K562 (cell line): ENCODE measurements at regions not wholly inside any gene's neighbourhood (a gene's known extent, or its start where the extent isn't known, plus 50 kb on each side); places are given as distances from the start of the nearest gene placed in this dataset.

Experiments used
- MEIS2 ChIP-seq: fragments of 450-650 bp; IDR thresholded peaks from 2 replicates; pipeline ENCODE4 v1.6.1; 2014; ENCODE audit warnings: mild to moderate bottlenecking; ENCODE audit not compliant: partially characterized antibody
- MGA ChIP-seq: fragments of 450-650 bp; IDR thresholded peaks from 2 replicates; pipeline ENCODE4 v1.6.1; 2016; ENCODE audit warnings: mild to moderate bottlenecking, moderate library complexity
- PCBP1 ChIP-seq: fragments of 200-400 bp; formaldehyde crosslinking; IDR thresholded peaks from 2 replicates; pipeline ENCODE4 v1.6.1; 2018; ENCODE audit warnings: mild to moderate bottlenecking, low read depth, low read length; ENCODE audit not compliant: poor library complexity, severe bottlenecking
- POLR3G ChIP-seq: IDR thresholded peaks from 2 replicates; pipeline ENCODE4 v1.6.1; 2011; ENCODE audit not compliant: insufficient read length, insufficient replicate concordance; ENCODE audit errors: extremely low read depth
- RAD21 ChIP-seq, 2 experiments: fragments of 250-450 bp in 1 of 2; fragments of 450-650 bp in 1 of 2; sonication (Bioruptor Pico) in 1 of 2; formaldehyde crosslinking in 1 of 2; IDR thresholded peaks in 1 of 2; conservative IDR thresholded peaks in 1 of 2; 2 replicates each; pipeline versions ENCODE4 v1.4.0 to v1.8.0; 2020 to 2022; ENCODE audit warnings: mild to moderate bottlenecking in 2 of 2, moderate library complexity in 1 of 2
- SMAD3 ChIP-seq: fragments of 450-650 bp; formaldehyde crosslinking; conservative IDR thresholded peaks from 2 replicates; pipeline ENCODE4 v1.4.0; 2020; ENCODE audit warnings: mild to moderate bottlenecking
- TAF7 ChIP-seq: fragments of 450-650 bp; IDR thresholded peaks from 2 replicates; pipeline ENCODE4 v1.6.1; 2016; ENCODE audit warnings: missing genetic modification characterization, missing compliant biosample characterization
- ZNF121 ChIP-seq: sonication (generic); formaldehyde crosslinking; conservative IDR thresholded peaks from 2 replicates; pipeline ENCODE4 v1.8.0; 2022; ENCODE audit warnings: missing genetic modification reagents
- TF ChIP-seq, protein P1 (sequence below): fragments of 150-350 bp; IDR thresholded peaks from 2 replicates; pipeline ENCODE4 v1.6.1; 2014; ENCODE audit warnings: low read depth, mild to moderate bottlenecking, low read length, borderline replicate concordance
- TF ChIP-seq, protein P2 (sequence below): fragments of 250-450 bp; sonication (Bioruptor Pico); IDR thresholded peaks from 2 replicates; pipeline ENCODE4 v1.8.0; 2022; ENCODE audit warnings: inconsistent platforms, mild to moderate bottlenecking, moderate library complexity, borderline replicate concordance

- peak; percentile 94 for TF ChIP-seq MGA
- TF ChIP-seq RAD21 (CRISPR knock-in tag; conservative IDR thresholded peaks at IDR 0.05 in 1 of 2, IDR thresholded peaks at IDR 0.05 in 1 of 2): 0 out of 4 replicates have a peak, but pooled peaks of 1 of the 2 experiments have one; percentile 5
- TF ChIP-seq PCBP1: no peak
- TF ChIP-seq, protein P1, sequence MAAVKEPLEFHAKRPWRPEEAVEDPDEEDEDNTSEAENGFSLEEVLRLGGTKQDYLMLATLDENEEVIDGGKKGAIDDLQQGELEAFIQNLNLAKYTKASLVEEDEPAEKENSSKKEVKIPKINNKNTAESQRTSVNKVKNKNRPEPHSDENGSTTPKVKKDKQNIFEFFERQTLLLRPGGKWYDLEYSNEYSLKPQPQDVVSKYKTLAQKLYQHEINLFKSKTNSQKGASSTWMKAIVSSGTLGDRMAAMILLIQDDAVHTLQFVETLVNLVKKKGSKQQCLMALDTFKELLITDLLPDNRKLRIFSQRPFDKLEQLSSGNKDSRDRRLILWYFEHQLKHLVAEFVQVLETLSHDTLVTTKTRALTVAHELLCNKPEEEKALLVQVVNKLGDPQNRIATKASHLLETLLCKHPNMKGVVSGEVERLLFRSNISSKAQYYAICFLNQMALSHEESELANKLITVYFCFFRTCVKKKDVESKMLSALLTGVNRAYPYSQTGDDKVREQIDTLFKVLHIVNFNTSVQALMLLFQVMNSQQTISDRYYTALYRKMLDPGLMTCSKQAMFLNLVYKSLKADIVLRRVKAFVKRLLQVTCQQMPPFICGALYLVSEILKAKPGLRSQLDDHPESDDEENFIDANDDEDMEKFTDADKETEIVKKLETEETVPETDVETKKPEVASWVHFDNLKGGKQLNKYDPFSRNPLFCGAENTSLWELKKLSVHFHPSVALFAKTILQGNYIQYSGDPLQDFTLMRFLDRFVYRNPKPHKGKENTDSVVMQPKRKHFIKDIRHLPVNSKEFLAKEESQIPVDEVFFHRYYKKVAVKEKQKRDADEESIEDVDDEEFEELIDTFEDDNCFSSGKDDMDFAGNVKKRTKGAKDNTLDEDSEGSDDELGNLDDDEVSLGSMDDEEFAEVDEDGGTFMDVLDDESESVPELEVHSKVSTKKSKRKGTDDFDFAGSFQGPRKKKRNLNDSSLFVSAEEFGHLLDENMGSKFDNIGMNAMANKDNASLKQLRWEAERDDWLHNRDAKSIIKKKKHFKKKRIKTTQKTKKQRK: no peak
- peak; percentile 26 for TF ChIP-seq MEIS2
- no peak for TF ChIP-seq ZNF121 (CRISPR knock-in tag)
- TF ChIP-seq, protein P2, sequence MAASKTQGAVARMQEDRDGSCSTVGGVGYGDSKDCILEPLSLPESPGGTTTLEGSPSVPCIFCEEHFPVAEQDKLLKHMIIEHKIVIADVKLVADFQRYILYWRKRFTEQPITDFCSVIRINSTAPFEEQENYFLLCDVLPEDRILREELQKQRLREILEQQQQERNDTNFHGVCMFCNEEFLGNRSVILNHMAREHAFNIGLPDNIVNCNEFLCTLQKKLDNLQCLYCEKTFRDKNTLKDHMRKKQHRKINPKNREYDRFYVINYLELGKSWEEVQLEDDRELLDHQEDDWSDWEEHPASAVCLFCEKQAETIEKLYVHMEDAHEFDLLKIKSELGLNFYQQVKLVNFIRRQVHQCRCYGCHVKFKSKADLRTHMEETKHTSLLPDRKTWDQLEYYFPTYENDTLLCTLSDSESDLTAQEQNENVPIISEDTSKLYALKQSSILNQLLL (CRISPR knock-in tag): no peak
- TF ChIP-seq SMAD3 (CRISPR knock-in tag): 0 out of 2 replicates have a peak, but pooled peaks have one; percentile 3
- no peak for TF ChIP-seq TAF7 (tag)
- TF ChIP-seq POLR3G: no peak
Measured at GRCh38 chr1:172717722-172718465, 59.0 kb downstream of the FASLG start (continued).
